ENCODE measurements at regions not wholly inside any gene's neighbourhood (a gene's known extent, or its start where the extent isn't known, plus 50 kb on each side); places are given as distances from the start of the nearest gene placed in this dataset.

GRCh38 chr5:147177125-147177840 lies 57.5 kb upstream of the STK32A start:
- TF ChIP-seq POLR2A (IDR thresholded peaks at IDR 0.05) (no peak), CTCF (IDR thresholded peaks at IDR 0.05) (no peak), EP300 (IDR thresholded peaks at IDR 0.05) (no peak)

All from ovary (tissue), 3 donors.